Liver (tissue), 8 donors: ENCODE measurements at regions not wholly inside any gene's neighbourhood (a gene's known extent, or its start where the extent isn't known, plus 50 kb on each side); places are given as distances from the start of the nearest gene placed in this dataset.

Experiments
- DNase-seq: peaks from one replicate; pipeline ENCODE4 v3.0.0-alpha.2; 2017; ENCODE audit warnings: low spot score
- H3K27ac ChIP-seq, 2 donors: one replicate each; pipeline ENCODE4 v1.7.0; 2013; ENCODE audit warnings: inconsistent platforms in 2 of 2, low read length in 2 of 2, control low read depth in 1 of 2, low read depth in 1 of 2, mild to moderate bottlenecking in 1 of 2
- H3K27me3 ChIP-seq, 4 donors: one replicate each; pipeline versions ENCODE4 v1.6.1 to v1.7.0; 2013; ENCODE audit warnings: low read length in 3 of 4, inconsistent platforms in 1 of 4, mild to moderate bottlenecking in 1 of 4, moderate library complexity in 1 of 4; ENCODE audit not compliant: control insufficient read depth in 4 of 4, insufficient read depth in 4 of 4
- H3K36me3 ChIP-seq, 4 donors: one replicate each; pipeline versions ENCODE4 v1.6.1 to v1.7.0; 2013; ENCODE audit warnings: low read length in 3 of 4, mild to moderate bottlenecking in 3 of 4, low read depth in 1 of 4, moderate library complexity in 1 of 4; ENCODE audit not compliant: control insufficient read depth in 4 of 4, insufficient read depth in 3 of 4
- H3K4me1 ChIP-seq, 4 donors: one replicate each; pipeline versions ENCODE4 v1.6.1 to v1.7.0; 2013; ENCODE audit warnings: low read length in 3 of 4, mild to moderate bottlenecking in 3 of 4, moderate library complexity in 1 of 4; ENCODE audit not compliant: control insufficient read depth in 4 of 4, insufficient read depth in 4 of 4
- H3K4me3 ChIP-seq, 3 donors: one replicate each; pipeline versions ENCODE4 v1.6.1 to v1.7.0; 2013; ENCODE audit warnings: low read length in 3 of 3, control low read depth in 1 of 3, low read depth in 1 of 3, mild to moderate bottlenecking in 1 of 3
- H3K9ac ChIP-seq, 2 donors: one replicate each; pipeline ENCODE4 v1.7.0; 2013; ENCODE audit warnings: low read length in 2 of 2, mild to moderate bottlenecking in 2 of 2, moderate library complexity in 2 of 2, control low read depth in 1 of 2, low read depth in 1 of 2
- H3K9me3 ChIP-seq, 4 donors: one replicate each; pipeline versions ENCODE4 v1.6.1 to v1.7.0; 2013; ENCODE audit warnings: low read length in 3 of 4; ENCODE audit not compliant: control insufficient read depth in 4 of 4
- EGR1 ChIP-seq, 2 donors: IDR thresholded peaks; 2 replicates each; pipeline ENCODE4 v1.6.1; 2016 to 2018; ENCODE audit warnings: antibody characterized with exemption in 2 of 2, low read depth in 2 of 2
- FOXA1 ChIP-seq: IDR thresholded peaks from 2 replicates; pipeline ENCODE4 v1.6.1; 2016; ENCODE audit warnings: antibody characterized with exemption
- FOXA2 ChIP-seq: IDR thresholded peaks from 2 replicates; pipeline ENCODE4 v1.6.1; 2016; ENCODE audit warnings: antibody characterized with exemption
- GABPA ChIP-seq, 2 donors: IDR thresholded peaks in 1 of 2; conservative IDR thresholded peaks in 1 of 2; 2 replicates each; pipeline ENCODE4 v1.6.1; 2016; ENCODE audit warnings: antibody characterized with exemption in 2 of 2, mild to moderate bottlenecking in 1 of 2, moderate library complexity in 1 of 2
- HNF4A ChIP-seq, 2 donors: conservative IDR thresholded peaks; 2 replicates each; pipeline ENCODE4 v1.6.1; 2016; ENCODE audit warnings: antibody characterized with exemption in 2 of 2, mild to moderate bottlenecking in 2 of 2
- HNF4G ChIP-seq: IDR thresholded peaks from 2 replicates; pipeline ENCODE4 v1.6.1; 2016; ENCODE audit warnings: antibody characterized with exemption
- JUND ChIP-seq, 2 donors: IDR thresholded peaks; 2 replicates each; pipeline ENCODE4 v1.6.1; 2016; ENCODE audit warnings: antibody characterized with exemption in 2 of 2
- NR2F2 ChIP-seq: IDR thresholded peaks from 2 replicates; pipeline ENCODE4 v1.6.1; 2016; ENCODE audit warnings: antibody characterized with exemption
- RAD21 ChIP-seq, 2 donors: IDR thresholded peaks; 2 replicates each; pipeline ENCODE4 v1.6.1; 2016; ENCODE audit warnings: antibody characterized with exemption in 2 of 2, mild to moderate bottlenecking in 2 of 2
- RXRA ChIP-seq, 2 donors: IDR thresholded peaks; 2 replicates each; pipeline ENCODE4 v1.6.1; 2017 to 2018; ENCODE audit warnings: antibody characterized with exemption in 2 of 2, mild to moderate bottlenecking in 1 of 2
- SP1 ChIP-seq: IDR thresholded peaks from 2 replicates; pipeline ENCODE4 v1.6.1; 2018; ENCODE audit warnings: antibody characterized with exemption, mild to moderate bottlenecking
- TAF1 ChIP-seq: conservative IDR thresholded peaks from 2 replicates; pipeline ENCODE4 v1.6.1; 2016; ENCODE audit warnings: antibody characterized with exemption, mild to moderate bottlenecking
- WGBS: extraction: QIAGEN DNeasy Blood & Tissue Kit; methylation state at CpG from one replicate; pipeline ENCODE4 v1.1.7; 2013; 5-methylcytosine and 5-hydroxymethylcytosine counted together
- TF ChIP-seq, protein P1 (sequence below): fragments of 150-350 bp; IDR thresholded peaks from 2 replicates; pipeline ENCODE4 v1.5.1; 2017; ENCODE audit warnings: improper control_type of control experiment, low read depth, low read length; ENCODE audit not compliant: missing input control
- TF ChIP-seq, protein P2 (sequence below): IDR thresholded peaks from 2 replicates; pipeline ENCODE4 v1.6.1; 2016; ENCODE audit warnings: antibody characterized with exemption
- TF ChIP-seq, protein P3 (sequence below): IDR thresholded peaks from 2 replicates; pipeline ENCODE4 v1.6.1; 2016; ENCODE audit warnings: antibody characterized with exemption
- TF ChIP-seq, protein P4 (sequence below): IDR thresholded peaks from 2 replicates; pipeline ENCODE4 v1.6.1; 2016; ENCODE audit warnings: antibody characterized with exemption, mild to moderate bottlenecking
- TF ChIP-seq, protein P5 (sequence below): IDR thresholded peaks from 2 replicates; pipeline ENCODE4 v1.6.1; 2016; ENCODE audit warnings: antibody characterized with exemption
- donor health status: healthy.
- donor health status: healthy.
- donor health status: healthy.
- donor health status: healthy.
- donor health status: healthy.

DNA sequence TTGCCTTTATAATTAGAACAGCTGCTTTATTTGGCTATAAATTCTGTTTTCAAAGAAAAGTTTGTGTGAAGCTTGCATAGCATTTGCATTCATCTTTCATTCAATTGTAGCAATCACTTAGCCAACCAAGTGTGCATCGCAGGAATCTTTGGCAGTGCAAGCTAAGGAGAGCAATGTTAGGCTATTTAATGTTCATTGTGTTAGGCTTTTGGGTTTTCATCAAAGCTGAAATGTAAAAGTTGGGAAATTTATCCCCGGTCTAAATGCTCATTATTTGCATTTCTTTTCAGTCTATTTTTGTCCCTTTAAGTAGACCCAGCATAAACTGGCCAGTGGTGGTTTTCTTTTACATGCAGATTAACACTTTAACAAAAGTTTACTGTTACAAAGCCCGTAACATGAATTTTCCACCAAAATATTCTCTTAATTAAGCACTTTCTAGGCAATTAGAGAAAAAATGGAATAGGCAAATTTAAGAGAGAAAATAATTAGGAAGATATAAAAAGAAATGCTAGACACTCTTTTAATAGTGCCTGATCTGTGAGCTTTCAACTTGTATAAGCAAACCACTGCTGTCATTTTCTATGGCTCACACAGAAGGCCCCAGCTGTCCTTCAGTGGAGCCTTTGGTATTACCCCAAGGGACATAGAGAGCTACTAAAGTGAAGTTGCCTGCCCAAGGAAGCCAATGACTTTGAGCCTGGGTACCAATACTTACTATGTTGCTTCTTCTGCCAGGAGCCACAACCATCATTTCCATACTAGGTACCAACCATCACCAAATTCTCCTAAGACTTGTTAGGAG lies 898.9 kb upstream of the SEL1L start:
- Histone ChIP-seq H3K9me3 (no peaks in the 10 kb centered on the region), H3K9ac (no peak overlapping the region), H3K4me3 (no peak overlapping the region), H3K27ac (no peak overlapping the region), H3K4me1 (no peaks in the 10 kb centered on the region), H3K27me3 (peaks cover 0 to 4% (median 0%) of the 10 kb centered on the region in 4 donors), H3K36me3 (no peaks in the 10 kb centered on the region)
- TF ChIP-seq, protein P1, sequence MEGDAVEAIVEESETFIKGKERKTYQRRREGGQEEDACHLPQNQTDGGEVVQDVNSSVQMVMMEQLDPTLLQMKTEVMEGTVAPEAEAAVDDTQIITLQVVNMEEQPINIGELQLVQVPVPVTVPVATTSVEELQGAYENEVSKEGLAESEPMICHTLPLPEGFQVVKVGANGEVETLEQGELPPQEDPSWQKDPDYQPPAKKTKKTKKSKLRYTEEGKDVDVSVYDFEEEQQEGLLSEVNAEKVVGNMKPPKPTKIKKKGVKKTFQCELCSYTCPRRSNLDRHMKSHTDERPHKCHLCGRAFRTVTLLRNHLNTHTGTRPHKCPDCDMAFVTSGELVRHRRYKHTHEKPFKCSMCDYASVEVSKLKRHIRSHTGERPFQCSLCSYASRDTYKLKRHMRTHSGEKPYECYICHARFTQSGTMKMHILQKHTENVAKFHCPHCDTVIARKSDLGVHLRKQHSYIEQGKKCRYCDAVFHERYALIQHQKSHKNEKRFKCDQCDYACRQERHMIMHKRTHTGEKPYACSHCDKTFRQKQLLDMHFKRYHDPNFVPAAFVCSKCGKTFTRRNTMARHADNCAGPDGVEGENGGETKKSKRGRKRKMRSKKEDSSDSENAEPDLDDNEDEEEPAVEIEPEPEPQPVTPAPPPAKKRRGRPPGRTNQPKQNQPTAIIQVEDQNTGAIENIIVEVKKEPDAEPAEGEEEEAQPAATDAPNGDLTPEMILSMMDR, result no peak
- no peak for TF ChIP-seq SP1
- no peak for TF ChIP-seq RXRA (IDR thresholded peaks at IDR 0.05)
- TF ChIP-seq HNF4G, result no peak
- no peak for TF ChIP-seq FOXA2
- TF ChIP-seq FOXA1, result no peak
- TF ChIP-seq, protein P2, sequence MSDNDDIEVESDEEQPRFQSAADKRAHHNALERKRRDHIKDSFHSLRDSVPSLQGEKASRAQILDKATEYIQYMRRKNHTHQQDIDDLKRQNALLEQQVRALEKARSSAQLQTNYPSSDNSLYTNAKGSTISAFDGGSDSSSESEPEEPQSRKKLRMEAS, result no peak
- TF ChIP-seq GABPA (IDR thresholded peaks at IDR 0.05 in 1 of 2, conservative IDR thresholded peaks at IDR 0.05 in 1 of 2), result no peak
- no peak for TF ChIP-seq EGR1 (IDR thresholded peaks at IDR 0.05; ENCODE audit: low read depth in 2 of 2)
- TF ChIP-seq HNF4A (conservative IDR thresholded peaks at IDR 0.05), result no peak
- TF ChIP-seq, protein P3, sequence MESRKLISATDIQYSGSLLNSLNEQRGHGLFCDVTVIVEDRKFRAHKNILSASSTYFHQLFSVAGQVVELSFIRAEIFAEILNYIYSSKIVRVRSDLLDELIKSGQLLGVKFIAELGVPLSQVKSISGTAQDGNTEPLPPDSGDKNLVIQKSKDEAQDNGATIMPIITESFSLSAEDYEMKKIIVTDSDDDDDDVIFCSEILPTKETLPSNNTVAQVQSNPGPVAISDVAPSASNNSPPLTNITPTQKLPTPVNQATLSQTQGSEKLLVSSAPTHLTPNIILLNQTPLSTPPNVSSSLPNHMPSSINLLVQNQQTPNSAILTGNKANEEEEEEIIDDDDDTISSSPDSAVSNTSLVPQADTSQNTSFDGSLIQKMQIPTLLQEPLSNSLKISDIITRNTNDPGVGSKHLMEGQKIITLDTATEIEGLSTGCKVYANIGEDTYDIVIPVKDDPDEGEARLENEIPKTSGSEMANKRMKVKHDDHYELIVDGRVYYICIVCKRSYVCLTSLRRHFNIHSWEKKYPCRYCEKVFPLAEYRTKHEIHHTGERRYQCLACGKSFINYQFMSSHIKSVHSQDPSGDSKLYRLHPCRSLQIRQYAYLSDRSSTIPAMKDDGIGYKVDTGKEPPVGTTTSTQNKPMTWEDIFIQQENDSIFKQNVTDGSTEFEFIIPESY, result no peak
- TF ChIP-seq NR2F2, result no peak
- no peak for TF ChIP-seq TAF1
- WGBS, result 64% methylated on average over 3 of the region's 3 CpGs
- DNase-seq, result no peak

DNA sequence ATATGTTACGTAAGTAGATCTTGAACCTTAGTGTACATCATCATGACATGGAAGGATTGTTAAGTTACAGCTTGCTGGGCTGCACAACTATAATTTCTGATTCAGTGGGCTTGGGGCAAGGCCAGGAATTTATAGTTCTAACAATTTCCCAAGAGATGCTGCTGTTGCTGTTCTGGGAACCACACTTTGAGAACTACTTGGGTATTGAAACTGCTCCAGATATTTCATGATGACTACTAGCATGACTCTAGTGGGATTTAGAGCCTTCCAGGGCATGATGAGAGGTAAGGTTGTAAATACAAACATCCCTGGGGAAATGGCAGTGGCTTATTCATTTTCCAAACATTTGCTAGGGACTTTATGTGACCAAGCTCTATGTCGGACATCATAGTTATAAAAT lies 904.8 kb upstream of the SEL1L start:
- DNase-seq, result no peak
- Histone ChIP-seq H3K27ac (no peak overlapping the region), H3K4me3 (no peak overlapping the region), H3K36me3 (no peaks in the 10 kb centered on the region), H3K9me3 (peaks cover 0 to 2% (median 0%) of the 10 kb centered on the region in 4 donors), H3K27me3 (peaks cover 0 to 2% (median 0%) of the 10 kb centered on the region in 4 donors), H3K9ac (no peak overlapping the region), H3K4me1 (no peaks in the 10 kb centered on the region)
- 75% methylated on average over 2 of the region's 2 CpGs for WGBS
- no peak for TF ChIP-seq RAD21 (IDR thresholded peaks at IDR 0.05)
- no peak for TF ChIP-seq FOXA2
- no peak for TF ChIP-seq HNF4A (conservative IDR thresholded peaks at IDR 0.05)
- TF ChIP-seq, protein P1, result no peak
- no peak for TF ChIP-seq EGR1 (IDR thresholded peaks at IDR 0.05; ENCODE audit: low read depth in 2 of 2)
- TF ChIP-seq, protein P4, sequence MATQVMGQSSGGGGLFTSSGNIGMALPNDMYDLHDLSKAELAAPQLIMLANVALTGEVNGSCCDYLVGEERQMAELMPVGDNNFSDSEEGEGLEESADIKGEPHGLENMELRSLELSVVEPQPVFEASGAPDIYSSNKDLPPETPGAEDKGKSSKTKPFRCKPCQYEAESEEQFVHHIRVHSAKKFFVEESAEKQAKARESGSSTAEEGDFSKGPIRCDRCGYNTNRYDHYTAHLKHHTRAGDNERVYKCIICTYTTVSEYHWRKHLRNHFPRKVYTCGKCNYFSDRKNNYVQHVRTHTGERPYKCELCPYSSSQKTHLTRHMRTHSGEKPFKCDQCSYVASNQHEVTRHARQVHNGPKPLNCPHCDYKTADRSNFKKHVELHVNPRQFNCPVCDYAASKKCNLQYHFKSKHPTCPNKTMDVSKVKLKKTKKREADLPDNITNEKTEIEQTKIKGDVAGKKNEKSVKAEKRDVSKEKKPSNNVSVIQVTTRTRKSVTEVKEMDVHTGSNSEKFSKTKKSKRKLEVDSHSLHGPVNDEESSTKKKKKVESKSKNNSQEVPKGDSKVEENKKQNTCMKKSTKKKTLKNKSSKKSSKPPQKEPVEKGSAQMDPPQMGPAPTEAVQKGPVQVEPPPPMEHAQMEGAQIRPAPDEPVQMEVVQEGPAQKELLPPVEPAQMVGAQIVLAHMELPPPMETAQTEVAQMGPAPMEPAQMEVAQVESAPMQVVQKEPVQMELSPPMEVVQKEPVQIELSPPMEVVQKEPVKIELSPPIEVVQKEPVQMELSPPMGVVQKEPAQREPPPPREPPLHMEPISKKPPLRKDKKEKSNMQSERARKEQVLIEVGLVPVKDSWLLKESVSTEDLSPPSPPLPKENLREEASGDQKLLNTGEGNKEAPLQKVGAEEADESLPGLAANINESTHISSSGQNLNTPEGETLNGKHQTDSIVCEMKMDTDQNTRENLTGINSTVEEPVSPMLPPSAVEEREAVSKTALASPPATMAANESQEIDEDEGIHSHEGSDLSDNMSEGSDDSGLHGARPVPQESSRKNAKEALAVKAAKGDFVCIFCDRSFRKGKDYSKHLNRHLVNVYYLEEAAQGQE, result no peak
- no peak for TF ChIP-seq GABPA (IDR thresholded peaks at IDR 0.05 in 1 of 2, conservative IDR thresholded peaks at IDR 0.05 in 1 of 2)
- TF ChIP-seq, protein P3, result no peak
- TF ChIP-seq JUND (IDR thresholded peaks at IDR 0.05), result no peak
- TF ChIP-seq SP1, result no peak
- no peak for TF ChIP-seq NR2F2
- TF ChIP-seq, protein P5, sequence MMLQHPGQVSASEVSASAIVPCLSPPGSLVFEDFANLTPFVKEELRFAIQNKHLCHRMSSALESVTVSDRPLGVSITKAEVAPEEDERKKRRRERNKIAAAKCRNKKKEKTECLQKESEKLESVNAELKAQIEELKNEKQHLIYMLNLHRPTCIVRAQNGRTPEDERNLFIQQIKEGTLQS, result no peak
- no peak for TF ChIP-seq TAF1
